ENCODE measurements at regions not wholly inside any gene's neighbourhood (a gene's known extent, or its start where the extent isn't known, plus 50 kb on each side); places are given as distances from the start of the nearest gene placed in this dataset.

DNA sequence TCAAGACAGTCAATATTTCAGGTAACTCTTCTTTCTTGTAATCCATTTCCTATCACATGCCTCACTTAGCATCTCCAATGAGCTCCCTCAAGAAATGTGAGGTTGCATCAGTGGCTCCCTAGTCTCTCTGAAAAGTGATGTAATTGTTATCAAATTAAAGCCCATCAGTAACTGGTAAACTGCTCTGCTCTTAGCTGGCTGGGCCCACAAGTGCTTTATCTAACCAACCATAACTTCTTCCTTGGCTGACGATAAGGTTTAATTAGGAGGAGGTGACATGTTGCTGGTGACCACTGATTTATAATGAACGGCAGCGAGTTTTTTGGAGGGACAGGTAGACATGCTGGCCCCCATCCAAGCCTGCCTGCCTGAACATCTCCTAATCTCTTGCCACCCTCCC, 79.6 kb downstream of the RTP4 start:
- TF ChIP-seq, protein P1, sequence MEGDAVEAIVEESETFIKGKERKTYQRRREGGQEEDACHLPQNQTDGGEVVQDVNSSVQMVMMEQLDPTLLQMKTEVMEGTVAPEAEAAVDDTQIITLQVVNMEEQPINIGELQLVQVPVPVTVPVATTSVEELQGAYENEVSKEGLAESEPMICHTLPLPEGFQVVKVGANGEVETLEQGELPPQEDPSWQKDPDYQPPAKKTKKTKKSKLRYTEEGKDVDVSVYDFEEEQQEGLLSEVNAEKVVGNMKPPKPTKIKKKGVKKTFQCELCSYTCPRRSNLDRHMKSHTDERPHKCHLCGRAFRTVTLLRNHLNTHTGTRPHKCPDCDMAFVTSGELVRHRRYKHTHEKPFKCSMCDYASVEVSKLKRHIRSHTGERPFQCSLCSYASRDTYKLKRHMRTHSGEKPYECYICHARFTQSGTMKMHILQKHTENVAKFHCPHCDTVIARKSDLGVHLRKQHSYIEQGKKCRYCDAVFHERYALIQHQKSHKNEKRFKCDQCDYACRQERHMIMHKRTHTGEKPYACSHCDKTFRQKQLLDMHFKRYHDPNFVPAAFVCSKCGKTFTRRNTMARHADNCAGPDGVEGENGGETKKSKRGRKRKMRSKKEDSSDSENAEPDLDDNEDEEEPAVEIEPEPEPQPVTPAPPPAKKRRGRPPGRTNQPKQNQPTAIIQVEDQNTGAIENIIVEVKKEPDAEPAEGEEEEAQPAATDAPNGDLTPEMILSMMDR (IDR thresholded peaks at IDR 0.05), result no peak
- TF ChIP-seq POLR2A (IDR thresholded peaks at IDR 0.05) (no peak), POLR2AphosphoS5 (IDR thresholded peaks at IDR 0.05) (no peak)

Measured in suprapubic skin (tissue), 4 donors.